Femur (tissue), 1 donor: ENCODE measurements at regions not wholly inside any gene's neighbourhood (a gene's known extent, or its start where the extent isn't known, plus 50 kb on each side); places are given as distances from the start of the nearest gene placed in this dataset.
"Not testable (repeated sequence)": the region's sequence is repeated elsewhere in the genome, so short reads cannot be mapped to it uniquely, and the experiment has no call there.

Experiments used
- DNase-seq: peaks from one replicate; pipeline ENCODE4 v3.0.0-alpha.2; 2017

GRCh38 chr7:73244782-73245311 is 63.8 kb downstream of the NSUN5 start:
- not testable (repeated sequence) for DNase-seq

GRCh38 chr7:73234994-73235717 is 73.5 kb downstream of the NSUN5 start:
- not testable (repeated sequence) for DNase-seq

- DNase-seq = not testable (repeated sequence)
Measured at GRCh38 chr7:73225745-73226144, 82.9 kb downstream of the NSUN5 start.

GRCh38 chr7:73221724-73222123 is 86.9 kb downstream of the NSUN5 start:
- DNase-seq = not testable (repeated sequence)

GRCh38 chr7:73220766-73221370 is 87.8 kb downstream of the NSUN5 start:
- not testable (repeated sequence) for DNase-seq

- DNase-seq = not testable (repeated sequence)
Measured at GRCh38 chr7:73220357-73220756, 88.3 kb downstream of the NSUN5 start.

- DNase-seq = not testable (repeated sequence)
Measured at GRCh38 chr7:73218802-73219201, 89.8 kb downstream of the NSUN5 start.

- not testable (repeated sequence) for DNase-seq
Measured at GRCh38 chr7:73216046-73216675, 92.5 kb downstream of the NSUN5 start.

GRCh38 chr7:73215232-73215631 is 93.4 kb downstream of the NSUN5 start:
- DNase-seq = not testable (repeated sequence)

- DNase-seq = peak; percentile 8
Measured at GRCh38 chr7:73214471-73214870, 94.2 kb downstream of the NSUN5 start.

GRCh38 chr7:73213076-73213475 is 95.5 kb downstream of the NSUN5 start:
- not testable (repeated sequence) for DNase-seq

- DNase-seq = not testable (repeated sequence)
Measured at GRCh38 chr7:73205594-73205993, 103.0 kb downstream of the NSUN5 start.

GRCh38 chr7:73204898-73205297 is 103.7 kb downstream of the NSUN5 start:
- DNase-seq = not testable (repeated sequence)

- DNase-seq = not testable (repeated sequence)
Measured at GRCh38 chr7:73203312-73203711, 105.3 kb downstream of the NSUN5 start.

GRCh38 chr7:73201264-73201663 is 107.4 kb downstream of the NSUN5 start:
- DNase-seq = peak; percentile 4

- not testable (repeated sequence) for DNase-seq
Measured at GRCh38 chr7:73200518-73201099, 108.0 kb downstream of the NSUN5 start.

GRCh38 chr7:73193991-73194390 is 108.2 kb upstream of the SPDYE9 start:
- DNase-seq = not testable (repeated sequence)

- not testable (repeated sequence) for DNase-seq
Measured at GRCh38 chr7:73190483-73191155, 104.8 kb upstream of the SPDYE9 start.

GRCh38 chr7:73188287-73188686 is 102.4 kb upstream of the SPDYE9 start:
- not testable (repeated sequence) for DNase-seq

- DNase-seq = not testable (repeated sequence)
Measured at GRCh38 chr7:73186589-73187309, 100.9 kb upstream of the SPDYE9 start.

GRCh38 chr7:73176813-73177212 is 91.0 kb upstream of the SPDYE9 start:
- DNase-seq = not testable (repeated sequence)

GRCh38 chr7:73175322-73175721 is 89.5 kb upstream of the SPDYE9 start:
- DNase-seq = not testable (repeated sequence)
